GM23338 (cell line): ENCODE measurements at regions not wholly inside any gene's neighbourhood (a gene's known extent, or its start where the extent isn't known, plus 50 kb on each side); places are given as distances from the start of the nearest gene placed in this dataset.

Experiments
- ATAC-seq: fragments of 200-7000 bp; cut with Tn5 transposase; 3 replicates; pipeline ENCODE4 v1.9.1; 2020
- DNase-seq: peaks from one replicate; pipeline ENCODE4 v3.0.0-alpha.2; 2015; ENCODE audit warnings: low spot score
- H2AFZ ChIP-seq: fragments of 200-600 bp; sonication (generic); 2 replicates; pipeline ENCODE4 v1.8.0; 2016; ENCODE audit warnings: antibody characterized with exemption, mild to moderate bottlenecking, moderate library complexity
- H3F3A ChIP-seq: fragments of 200-600 bp; sonication (generic); replicated peaks from 2 replicates; pipeline ENCODE4 v1.8.0; 2017; ENCODE audit warnings: antibody characterized with exemption, mixed run types, low read depth
- H3K27ac ChIP-seq: fragments of 200-600 bp; sonication (generic); 2 replicates; pipeline ENCODE4 v1.6.1; 2016; ENCODE audit warnings: low read depth
- H3K27me3 ChIP-seq: fragments of 200-600 bp; sonication (generic); 2 replicates; pipeline ENCODE4 v1.8.0; 2016; ENCODE audit warnings: mild to moderate bottlenecking, mixed run types, moderate library complexity; ENCODE audit not compliant: insufficient read depth
- H3K36me3 ChIP-seq: fragments of 200-600 bp; sonication (generic); 2 replicates; pipeline ENCODE4 v1.8.0; 2016; ENCODE audit warnings: mild to moderate bottlenecking; ENCODE audit not compliant: insufficient read depth
- H3K4me1 ChIP-seq: fragments of 200-600 bp; sonication (generic); 2 replicates; pipeline ENCODE4 v1.8.0; 2016; ENCODE audit warnings: mild to moderate bottlenecking, moderate library complexity; ENCODE audit not compliant: insufficient read depth
- H3K4me2 ChIP-seq: fragments of 200-600 bp; sonication (generic); 2 replicates; pipeline ENCODE4 v1.7.1; 2017; ENCODE audit warnings: mixed run types
- H3K4me3 ChIP-seq: fragments of 200-600 bp; sonication (generic); 2 replicates; pipeline ENCODE4 v1.6.1; 2016; ENCODE audit warnings: mixed run types
- H3K79me2 ChIP-seq: fragments of 200-600 bp; sonication (generic); replicated peaks from 2 replicates; pipeline ENCODE4 v1.8.0; 2017; ENCODE audit warnings: mild to moderate bottlenecking; ENCODE audit not compliant: insufficient read depth
- H3K9me2 ChIP-seq: fragments of 200-600 bp; sonication (generic); 2 replicates; pipeline ENCODE4 v1.8.0; 2017; ENCODE audit not compliant: insufficient read depth
- H4K20me1 ChIP-seq: fragments of 200-600 bp; sonication (generic); replicated peaks from 2 replicates; pipeline ENCODE4 v1.8.0; 2017; ENCODE audit warnings: mild to moderate bottlenecking; ENCODE audit not compliant: insufficient read depth
- H3K27ac Mint-ChIP-seq: 2 replicates; pipeline ENCODE4 v1.8.0; 2020; ENCODE audit warnings: inconsistent platforms, mild to moderate bottlenecking, moderate library complexity, mixed read lengths
- H3K27me3 Mint-ChIP-seq: 3 replicates; pipeline ENCODE4 v1.8.0; 2022; ENCODE audit warnings: low read depth, mild to moderate bottlenecking, moderate library complexity, mixed read lengths, inconsistent platforms; ENCODE audit not compliant: insufficient read depth, poor library complexity
- H3K36me3 Mint-ChIP-seq: 3 replicates; pipeline ENCODE4 v1.8.0; 2021; ENCODE audit warnings: low read depth, mild to moderate bottlenecking, inconsistent platforms, moderate library complexity, mixed read lengths
- H3K4me1 Mint-ChIP-seq: 3 replicates; pipeline ENCODE4 v1.8.0; 2020; ENCODE audit warnings: mild to moderate bottlenecking, inconsistent platforms, mixed read lengths
- H3K4me3 Mint-ChIP-seq: 3 replicates; pipeline ENCODE4 v1.8.0; 2021; ENCODE audit warnings: moderate library complexity, mild to moderate bottlenecking, inconsistent platforms, mixed read lengths
- H3K9me3 Mint-ChIP-seq: 3 replicates; pipeline ENCODE4 v1.8.0; 2020; ENCODE audit warnings: moderate library complexity, mild to moderate bottlenecking, inconsistent platforms, mixed read lengths
- CREB1 ChIP-seq: fragments of 250-450 bp; sonication (Bioruptor Pico); IDR thresholded peaks from 2 replicates; pipeline ENCODE4 v1.5.0; 2020; ENCODE audit warnings: low read depth, mild to moderate bottlenecking, moderate library complexity
- EZH2 ChIP-seq: fragments of 200-600 bp; sonication (generic); IDR thresholded peaks from one replicate; pipeline ENCODE4 v1.8.0; 2017; ENCODE audit warnings: antibody characterized with exemption, mild to moderate bottlenecking, low read depth; ENCODE audit not compliant: unreplicated experiment
- EZH2phosphoT487 ChIP-seq: fragments of 200-600 bp; sonication (generic); IDR thresholded peaks from one replicate; pipeline ENCODE4 v1.8.1; 2018; ENCODE audit warnings: antibody characterized with exemption; ENCODE audit not compliant: unreplicated experiment
- NANOG ChIP-seq: IDR thresholded peaks from 2 replicates; pipeline ENCODE4 v1.6.1; 2016; ENCODE audit warnings: antibody characterized with exemption, borderline replicate concordance
- STAT1 ChIP-seq: IDR thresholded peaks from one replicate; pipeline ENCODE4 v1.6.1; 2016; ENCODE audit warnings: antibody characterized with exemption; ENCODE audit not compliant: unreplicated experiment
- ZNF331 ChIP-seq: fragments of 250-450 bp; sonication (Bioruptor Pico); IDR thresholded peaks from 2 replicates; pipeline ENCODE4 v1.5.0; 2020; ENCODE audit warnings: low read depth, mild to moderate bottlenecking, moderate library complexity
- TF ChIP-seq, protein P1 (sequence below): IDR thresholded peaks from one replicate; pipeline ENCODE4 v1.6.1; 2018; ENCODE audit warnings: antibody characterized with exemption; ENCODE audit not compliant: unreplicated experiment
- TF ChIP-seq, protein P2 (sequence below): IDR thresholded peaks from 2 replicates; pipeline ENCODE4 v1.6.1; 2016; ENCODE audit warnings: antibody characterized with exemption
- TF ChIP-seq, protein P3 (sequence below), 2 experiments: fragments of 200-600 bp in 1 of 2; sonication (generic) in 1 of 2; conservative IDR thresholded peaks; 2 replicates each; pipeline versions ENCODE4 v1.5.1 to v1.6.1; 2016 to 2017; ENCODE audit warnings: antibody characterized with exemption in 2 of 2, low read depth in 2 of 2, mild to moderate bottlenecking in 2 of 2, moderate library complexity in 1 of 2

DNA sequence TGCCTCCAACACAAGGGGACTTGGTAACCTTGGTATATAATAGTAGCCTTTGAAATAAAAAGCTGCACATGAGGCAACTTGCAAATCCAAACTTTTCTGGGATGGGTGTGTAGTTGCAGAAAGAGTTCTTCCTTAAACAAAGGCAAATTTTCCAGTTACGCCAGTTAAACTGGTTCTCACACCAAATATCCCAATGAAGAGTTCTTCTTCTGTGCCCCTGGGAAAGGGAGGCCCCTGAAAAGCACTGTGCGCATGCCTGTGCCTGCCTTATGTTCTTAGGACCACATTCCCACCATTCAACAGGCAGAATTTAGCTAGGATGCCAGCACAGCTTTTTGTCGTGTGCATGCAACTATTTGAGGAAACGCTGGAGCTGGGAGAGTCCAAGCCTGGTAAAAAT, 164.8 kb upstream of the SLC25A13 start:
- TF ChIP-seq, protein P1, sequence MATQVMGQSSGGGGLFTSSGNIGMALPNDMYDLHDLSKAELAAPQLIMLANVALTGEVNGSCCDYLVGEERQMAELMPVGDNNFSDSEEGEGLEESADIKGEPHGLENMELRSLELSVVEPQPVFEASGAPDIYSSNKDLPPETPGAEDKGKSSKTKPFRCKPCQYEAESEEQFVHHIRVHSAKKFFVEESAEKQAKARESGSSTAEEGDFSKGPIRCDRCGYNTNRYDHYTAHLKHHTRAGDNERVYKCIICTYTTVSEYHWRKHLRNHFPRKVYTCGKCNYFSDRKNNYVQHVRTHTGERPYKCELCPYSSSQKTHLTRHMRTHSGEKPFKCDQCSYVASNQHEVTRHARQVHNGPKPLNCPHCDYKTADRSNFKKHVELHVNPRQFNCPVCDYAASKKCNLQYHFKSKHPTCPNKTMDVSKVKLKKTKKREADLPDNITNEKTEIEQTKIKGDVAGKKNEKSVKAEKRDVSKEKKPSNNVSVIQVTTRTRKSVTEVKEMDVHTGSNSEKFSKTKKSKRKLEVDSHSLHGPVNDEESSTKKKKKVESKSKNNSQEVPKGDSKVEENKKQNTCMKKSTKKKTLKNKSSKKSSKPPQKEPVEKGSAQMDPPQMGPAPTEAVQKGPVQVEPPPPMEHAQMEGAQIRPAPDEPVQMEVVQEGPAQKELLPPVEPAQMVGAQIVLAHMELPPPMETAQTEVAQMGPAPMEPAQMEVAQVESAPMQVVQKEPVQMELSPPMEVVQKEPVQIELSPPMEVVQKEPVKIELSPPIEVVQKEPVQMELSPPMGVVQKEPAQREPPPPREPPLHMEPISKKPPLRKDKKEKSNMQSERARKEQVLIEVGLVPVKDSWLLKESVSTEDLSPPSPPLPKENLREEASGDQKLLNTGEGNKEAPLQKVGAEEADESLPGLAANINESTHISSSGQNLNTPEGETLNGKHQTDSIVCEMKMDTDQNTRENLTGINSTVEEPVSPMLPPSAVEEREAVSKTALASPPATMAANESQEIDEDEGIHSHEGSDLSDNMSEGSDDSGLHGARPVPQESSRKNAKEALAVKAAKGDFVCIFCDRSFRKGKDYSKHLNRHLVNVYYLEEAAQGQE = no peak
- TF ChIP-seq, protein P2, sequence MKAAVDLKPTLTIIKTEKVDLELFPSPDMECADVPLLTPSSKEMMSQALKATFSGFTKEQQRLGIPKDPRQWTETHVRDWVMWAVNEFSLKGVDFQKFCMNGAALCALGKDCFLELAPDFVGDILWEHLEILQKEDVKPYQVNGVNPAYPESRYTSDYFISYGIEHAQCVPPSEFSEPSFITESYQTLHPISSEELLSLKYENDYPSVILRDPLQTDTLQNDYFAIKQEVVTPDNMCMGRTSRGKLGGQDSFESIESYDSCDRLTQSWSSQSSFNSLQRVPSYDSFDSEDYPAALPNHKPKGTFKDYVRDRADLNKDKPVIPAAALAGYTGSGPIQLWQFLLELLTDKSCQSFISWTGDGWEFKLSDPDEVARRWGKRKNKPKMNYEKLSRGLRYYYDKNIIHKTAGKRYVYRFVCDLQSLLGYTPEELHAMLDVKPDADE = no peak
- TF ChIP-seq STAT1 (no peak), NANOG (no peak), EZH2 (no peak), ZNF331 (no peak), EZH2phosphoT487 (no peak)
- Histone ChIP-seq H2AFZ (peak overlapping the region; percentile 48; the same call in 1 of the 2 replicates), H4K20me1 (no peaks in the 10 kb centered on the region), H3K4me1 (no peaks in the 10 kb centered on the region), H3F3A (no peaks in the 10 kb centered on the region), H3K36me3 (no peaks in the 10 kb centered on the region), H3K27me3 (no peaks in the 10 kb centered on the region), H3K4me2 (no peak overlapping the region), H3K4me3 (no peak overlapping the region), H3K79me2 (no peaks in the 10 kb centered on the region), H3K9me2 (0 out of 2 replicates have a peak, but pooled peaks cover 4% of the 10 kb centered on the region), H3K27ac (no peak overlapping the region)
- no peak overlapping the region for H3K4me3 Mint-ChIP-seq
- H3K27me3 Mint-ChIP-seq = no peaks in the 10 kb centered on the region
- ATAC-seq = no peak
- H3K27ac Mint-ChIP-seq = no peak overlapping the region
- H3K36me3 Mint-ChIP-seq = no peaks in the 10 kb centered on the region
- DNase-seq = no peak
- H3K9me3 Mint-ChIP-seq = no peaks in the 10 kb centered on the region
- peaks cover 3% of the 10 kb centered on the region; the same call in 2 of the 3 replicates for H3K4me1 Mint-ChIP-seq

DNA sequence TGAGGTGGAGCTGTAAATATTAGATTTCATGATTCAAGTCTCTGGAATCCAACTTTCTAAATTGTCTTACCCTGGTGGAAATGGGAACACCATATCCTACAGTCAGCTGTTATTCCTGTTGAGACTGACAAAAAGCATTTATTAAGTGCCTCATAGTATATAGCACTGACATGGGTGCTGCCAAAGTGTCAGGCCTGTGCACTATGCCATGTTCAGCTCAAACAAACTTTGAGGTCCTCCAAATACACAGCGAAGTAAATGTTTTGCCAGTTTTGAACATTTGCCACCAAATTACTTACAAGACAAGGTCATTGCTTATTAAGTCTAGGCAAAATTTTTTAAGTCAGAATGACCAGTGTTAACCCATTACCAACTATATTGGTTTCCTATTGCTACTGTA, 162.9 kb upstream of the SLC25A13 start:
- no peak overlapping the region for H3K4me3 ChIP-seq
- H3K27me3 ChIP-seq = no peaks in the 10 kb centered on the region
- Mint-ChIP-seq H3K9me3 (no peaks in the 10 kb centered on the region), H3K4me1 (no peaks in the 10 kb centered on the region), H3K4me3 (no peak overlapping the region), H3K27me3 (no peaks in the 10 kb centered on the region), H3K36me3 (no peaks in the 10 kb centered on the region), H3K27ac (no peak overlapping the region)
- H3F3A ChIP-seq = no peaks in the 10 kb centered on the region
- no peak overlapping the region for H2AFZ ChIP-seq
- 0 out of 2 replicates have a peak, but pooled peaks cover 4% of the 10 kb centered on the region for H3K9me2 ChIP-seq
- no peak for DNase-seq
- TF ChIP-seq, protein P2 = no peak
- no peak for TF ChIP-seq CREB1 (CRISPR knock-in tag)
- no peak for TF ChIP-seq STAT1
- TF ChIP-seq, protein P3, sequence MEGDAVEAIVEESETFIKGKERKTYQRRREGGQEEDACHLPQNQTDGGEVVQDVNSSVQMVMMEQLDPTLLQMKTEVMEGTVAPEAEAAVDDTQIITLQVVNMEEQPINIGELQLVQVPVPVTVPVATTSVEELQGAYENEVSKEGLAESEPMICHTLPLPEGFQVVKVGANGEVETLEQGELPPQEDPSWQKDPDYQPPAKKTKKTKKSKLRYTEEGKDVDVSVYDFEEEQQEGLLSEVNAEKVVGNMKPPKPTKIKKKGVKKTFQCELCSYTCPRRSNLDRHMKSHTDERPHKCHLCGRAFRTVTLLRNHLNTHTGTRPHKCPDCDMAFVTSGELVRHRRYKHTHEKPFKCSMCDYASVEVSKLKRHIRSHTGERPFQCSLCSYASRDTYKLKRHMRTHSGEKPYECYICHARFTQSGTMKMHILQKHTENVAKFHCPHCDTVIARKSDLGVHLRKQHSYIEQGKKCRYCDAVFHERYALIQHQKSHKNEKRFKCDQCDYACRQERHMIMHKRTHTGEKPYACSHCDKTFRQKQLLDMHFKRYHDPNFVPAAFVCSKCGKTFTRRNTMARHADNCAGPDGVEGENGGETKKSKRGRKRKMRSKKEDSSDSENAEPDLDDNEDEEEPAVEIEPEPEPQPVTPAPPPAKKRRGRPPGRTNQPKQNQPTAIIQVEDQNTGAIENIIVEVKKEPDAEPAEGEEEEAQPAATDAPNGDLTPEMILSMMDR (conservative IDR thresholded peaks at IDR 0.05; ENCODE audit: low read depth in 2 of 2) = no peak
- H4K20me1 ChIP-seq = no peaks in the 10 kb centered on the region; the same call in 1 of the 2 replicates
- no peak for ATAC-seq
- no peak overlapping the region for H3K4me2 ChIP-seq
- H3K27ac ChIP-seq = no peak overlapping the region
- no peaks in the 10 kb centered on the region for H3K4me1 ChIP-seq
- H3K79me2 ChIP-seq = no peaks in the 10 kb centered on the region
- H3K36me3 ChIP-seq = no peaks in the 10 kb centered on the region
